MM.1S (cell line): ENCODE measurements at regions not wholly inside any gene's neighbourhood (a gene's known extent, or its start where the extent isn't known, plus 50 kb on each side); places are given as distances from the start of the nearest gene placed in this dataset.

Experiments
- DNase-seq: peaks from one replicate; pipeline ENCODE4 v3.0.0-alpha.2; 2015
- H2AFZ ChIP-seq: fragments of 300-600 bp; sonication (generic); 2 replicates; pipeline ENCODE4 v1.6.0; 2016; ENCODE audit warnings: antibody characterized with exemption, low read length
- H3F3A ChIP-seq: fragments of 300-600 bp; sonication (generic); 2 replicates; pipeline ENCODE4 v1.6.1; 2016; ENCODE audit warnings: mild to moderate bottlenecking, antibody characterized with exemption, low read length, moderate library complexity, mixed read lengths; ENCODE audit not compliant: insufficient read depth
- H3K27ac ChIP-seq: fragments of 300-600 bp; sonication (generic); 2 replicates; pipeline ENCODE4 v1.5.1; 2016; ENCODE audit warnings: mild to moderate bottlenecking, low read length
- H3K27me3 ChIP-seq: fragments of 300-600 bp; sonication (generic); replicated peaks from 2 replicates; pipeline ENCODE4 v1.6.0; 2016; ENCODE audit warnings: low read length; ENCODE audit not compliant: insufficient read depth
- H3K36me3 ChIP-seq: fragments of 300-600 bp; sonication (generic); replicated peaks from 2 replicates; pipeline ENCODE4 v1.6.1; 2016; ENCODE audit warnings: mild to moderate bottlenecking, low read length, mixed read lengths; ENCODE audit not compliant: insufficient read depth
- H3K4me1 ChIP-seq: fragments of 300-600 bp; sonication (generic); 2 replicates; pipeline ENCODE4 v1.6.1; 2016; ENCODE audit warnings: low read length, mixed read lengths
- H3K4me2 ChIP-seq: fragments of 300-600 bp; sonication (generic); 2 replicates; pipeline ENCODE4 v1.6.0; 2016; ENCODE audit warnings: low read depth, low read length
- H3K4me3 ChIP-seq: fragments of 300-600 bp; sonication (generic); 2 replicates; pipeline ENCODE4 v1.5.1; 2016; ENCODE audit warnings: low read length, mixed read lengths
- H3K79me2 ChIP-seq: fragments of 300-600 bp; sonication (generic); 2 replicates; pipeline ENCODE4 v1.6.1; 2016; ENCODE audit warnings: mixed run types, low read length, mixed read lengths
- H3K9ac ChIP-seq: fragments of 300-600 bp; sonication (generic); 2 replicates; pipeline ENCODE4 v1.6.1; 2016; ENCODE audit warnings: low read length, mixed read lengths
- H3K9me2 ChIP-seq: fragments of 300-600 bp; sonication (generic); replicated peaks from 2 replicates; pipeline ENCODE4 v1.6.1; 2016; ENCODE audit warnings: mild to moderate bottlenecking, low read length, mixed read lengths; ENCODE audit not compliant: insufficient read depth
- H3K9me3 ChIP-seq: fragments of 300-600 bp; sonication (generic); replicated peaks from 2 replicates; pipeline ENCODE4 v1.6.1; 2016; ENCODE audit warnings: mild to moderate bottlenecking, low read length, mixed read lengths; ENCODE audit not compliant: insufficient read depth
- H4K20me1 ChIP-seq: fragments of 300-600 bp; sonication (generic); 2 replicates; pipeline ENCODE4 v1.6.1; 2016; ENCODE audit warnings: mild to moderate bottlenecking, low read length, moderate library complexity, mixed read lengths; ENCODE audit not compliant: insufficient read depth
- EZH2 ChIP-seq: fragments of 300-600 bp; sonication (generic); optimal IDR thresholded peaks from 2 replicates; pipeline ENCODE3; 2017; ENCODE audit warnings: low read depth, mild to moderate bottlenecking, antibody characterized with exemption, low read length, mixed read lengths
- EZH2phosphoT487 ChIP-seq: fragments of 300-600 bp; sonication (generic); IDR thresholded peaks from 2 replicates; pipeline ENCODE4 v1.6.1; 2018; ENCODE audit warnings: antibody characterized with exemption, low read length
- TF ChIP-seq, protein P1 (sequence below): fragments of 300-600 bp; sonication (generic); IDR thresholded peaks from 2 replicates; pipeline ENCODE4 v1.5.1; 2016; ENCODE audit warnings: antibody characterized with exemption, low read length, mixed read lengths

DNA sequence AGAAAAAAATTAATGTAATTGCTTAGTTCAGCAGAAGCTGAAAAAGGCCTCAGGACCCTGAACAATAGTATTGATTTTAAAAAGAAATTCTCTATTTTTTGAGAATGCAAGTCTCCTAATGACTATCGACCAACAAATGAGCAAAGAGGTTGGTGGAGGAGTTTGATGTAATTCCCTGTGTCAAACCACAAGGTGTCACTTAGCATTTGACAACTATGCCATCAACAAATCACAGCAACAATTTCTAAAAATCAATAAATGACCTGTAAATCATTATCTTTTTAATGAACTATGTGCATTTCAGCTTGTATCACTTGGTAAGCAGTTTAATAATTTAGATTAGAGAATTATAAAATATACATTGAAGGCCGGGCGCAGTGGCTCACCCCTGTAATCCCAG, 133.7 kb downstream of the PRELID2 start:
- TF ChIP-seq EZH2 (no peak), EZH2phosphoT487 (no peak)
- TF ChIP-seq, protein P1, sequence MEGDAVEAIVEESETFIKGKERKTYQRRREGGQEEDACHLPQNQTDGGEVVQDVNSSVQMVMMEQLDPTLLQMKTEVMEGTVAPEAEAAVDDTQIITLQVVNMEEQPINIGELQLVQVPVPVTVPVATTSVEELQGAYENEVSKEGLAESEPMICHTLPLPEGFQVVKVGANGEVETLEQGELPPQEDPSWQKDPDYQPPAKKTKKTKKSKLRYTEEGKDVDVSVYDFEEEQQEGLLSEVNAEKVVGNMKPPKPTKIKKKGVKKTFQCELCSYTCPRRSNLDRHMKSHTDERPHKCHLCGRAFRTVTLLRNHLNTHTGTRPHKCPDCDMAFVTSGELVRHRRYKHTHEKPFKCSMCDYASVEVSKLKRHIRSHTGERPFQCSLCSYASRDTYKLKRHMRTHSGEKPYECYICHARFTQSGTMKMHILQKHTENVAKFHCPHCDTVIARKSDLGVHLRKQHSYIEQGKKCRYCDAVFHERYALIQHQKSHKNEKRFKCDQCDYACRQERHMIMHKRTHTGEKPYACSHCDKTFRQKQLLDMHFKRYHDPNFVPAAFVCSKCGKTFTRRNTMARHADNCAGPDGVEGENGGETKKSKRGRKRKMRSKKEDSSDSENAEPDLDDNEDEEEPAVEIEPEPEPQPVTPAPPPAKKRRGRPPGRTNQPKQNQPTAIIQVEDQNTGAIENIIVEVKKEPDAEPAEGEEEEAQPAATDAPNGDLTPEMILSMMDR: no peak
- Histone ChIP-seq H3K36me3 (no peaks in the 10 kb centered on the region), H3K79me2 (no peaks in the 10 kb centered on the region), H3K4me1 (peaks cover 10% of the 10 kb centered on the region; the same call in 1 of the 2 replicates), H3K9me2 (no peaks in the 10 kb centered on the region), H3K9ac (no peak overlapping the region), H3F3A (no peaks in the 10 kb centered on the region), H2AFZ (no peak overlapping the region), H3K9me3 (no peaks in the 10 kb centered on the region), H3K4me2 (no peak overlapping the region), H3K4me3 (no peak overlapping the region), H3K27me3 (no peaks in the 10 kb centered on the region), H4K20me1 (no peaks in the 10 kb centered on the region), H3K27ac (no peak overlapping the region)
- no peak for DNase-seq

DNA sequence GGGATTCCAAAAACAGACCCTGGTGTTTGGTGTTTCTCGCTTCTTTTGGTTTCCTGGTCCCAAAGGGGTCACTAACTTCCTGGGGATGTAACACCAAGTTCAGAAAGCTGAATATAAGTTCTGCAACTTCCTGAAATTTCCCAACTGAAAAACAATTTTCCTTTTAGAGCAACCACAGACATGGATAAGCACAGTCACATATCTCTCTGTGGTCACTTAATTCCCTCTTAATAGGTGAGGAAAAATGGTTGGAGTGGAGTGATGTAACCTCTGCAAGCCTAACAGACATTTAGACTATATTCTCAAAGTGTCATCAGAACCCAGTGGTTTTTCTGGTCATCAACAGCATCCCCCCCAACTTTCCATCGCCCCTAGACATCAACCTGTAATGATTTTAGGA, 135.3 kb downstream of the PRELID2 start:
- no peak for DNase-seq
- H3F3A ChIP-seq: no peaks in the 10 kb centered on the region
- no peak overlapping the region for H3K4me3 ChIP-seq
- H3K36me3 ChIP-seq: no peaks in the 10 kb centered on the region
- no peaks in the 10 kb centered on the region for H4K20me1 ChIP-seq
- no peak for TF ChIP-seq EZH2phosphoT487
- no peak overlapping the region for H3K27ac ChIP-seq
- no peak overlapping the region for H3K9ac ChIP-seq
- H3K4me1 ChIP-seq: peaks cover 10% of the 10 kb centered on the region; the same call in 1 of the 2 replicates
- no peak overlapping the region for H3K4me2 ChIP-seq
- H3K9me2 ChIP-seq: no peaks in the 10 kb centered on the region
- H3K9me3 ChIP-seq: no peaks in the 10 kb centered on the region
- no peak overlapping the region for H2AFZ ChIP-seq
- H3K27me3 ChIP-seq: no peaks in the 10 kb centered on the region
- H3K79me2 ChIP-seq: no peaks in the 10 kb centered on the region

DNA sequence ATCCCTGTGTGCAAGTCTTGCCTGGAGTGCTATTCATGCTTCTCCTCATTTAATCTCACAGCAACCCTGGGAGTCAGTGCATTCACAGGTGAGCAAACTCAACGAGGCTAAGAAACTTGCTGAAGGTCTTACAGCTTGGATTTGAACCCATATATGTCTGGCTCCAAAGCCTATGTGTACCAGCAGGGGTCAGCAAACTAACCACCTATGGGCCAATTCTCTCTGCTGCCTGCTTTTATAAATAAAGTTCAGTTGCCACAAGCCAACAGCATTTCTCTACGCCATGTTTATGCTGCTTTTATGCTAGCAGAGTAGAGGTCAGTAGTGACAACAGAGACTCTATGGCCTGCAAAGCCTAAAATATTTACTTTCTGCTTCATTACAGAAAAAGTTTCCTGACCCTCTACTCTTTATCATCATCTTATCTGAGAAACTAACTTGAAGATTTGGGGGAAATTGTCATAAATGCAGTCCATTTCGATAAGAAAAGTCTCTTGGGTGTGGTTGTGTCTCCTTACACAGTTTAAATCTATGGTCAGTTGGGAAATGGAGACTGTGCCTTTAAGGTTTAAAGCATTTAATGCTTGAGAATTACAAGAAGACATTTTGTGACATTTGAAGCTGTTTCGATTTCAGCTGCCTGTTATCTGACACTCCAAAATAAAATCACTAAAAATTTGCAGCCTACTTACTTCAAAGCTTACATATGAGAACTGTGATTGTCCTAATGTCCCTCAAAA, 137.7 kb downstream of the PRELID2 start:
- H2AFZ ChIP-seq: peak overlapping the region; percentile 57
- H3F3A ChIP-seq: no peaks in the 10 kb centered on the region
- no peak for TF ChIP-seq EZH2
- TF ChIP-seq, protein P1: peak; percentile 69
- no peaks in the 10 kb centered on the region for H3K36me3 ChIP-seq
- H3K79me2 ChIP-seq: no peaks in the 10 kb centered on the region
- no peaks in the 10 kb centered on the region for H4K20me1 ChIP-seq
- peak; percentile 63 for DNase-seq
- H3K9ac ChIP-seq: no peak overlapping the region; the same call in 1 of the 2 replicates
- H3K4me1 ChIP-seq: no peaks in the 10 kb centered on the region
- no peaks in the 10 kb centered on the region for H3K9me3 ChIP-seq
- H3K4me2 ChIP-seq: peak overlapping the region; percentile 31
- H3K27ac ChIP-seq: no peak overlapping the region
- no peak overlapping the region for H3K4me3 ChIP-seq
- H3K27me3 ChIP-seq: no peaks in the 10 kb centered on the region
- no peaks in the 10 kb centered on the region for H3K9me2 ChIP-seq

DNA sequence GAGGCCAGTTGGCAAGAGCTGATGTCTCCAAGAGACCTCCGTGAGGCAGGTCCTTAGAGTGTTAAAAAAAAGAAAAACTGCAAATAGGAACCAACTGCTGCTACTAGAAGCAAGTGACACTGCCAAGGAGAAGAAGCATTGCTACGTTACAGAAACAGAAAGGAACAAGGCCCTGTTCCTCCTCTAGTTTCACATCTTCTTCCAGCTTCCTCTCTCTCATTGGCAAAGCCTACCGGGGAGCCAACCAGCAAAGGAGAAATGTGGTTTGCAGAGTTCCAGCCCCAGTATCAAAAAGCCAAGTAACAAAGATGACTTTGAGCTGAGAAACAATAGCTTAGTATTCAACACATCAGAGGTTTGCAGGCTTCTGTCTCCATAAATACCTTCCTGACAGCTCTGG, 145.9 kb downstream of the PRELID2 start:
- H3K4me3 ChIP-seq: no peak overlapping the region
- H3K4me1 ChIP-seq: peaks cover 11% of the 10 kb centered on the region
- H3K36me3 ChIP-seq: no peaks in the 10 kb centered on the region
- H3K27ac ChIP-seq: peak overlapping the region; percentile 24; the same call in 1 of the 2 replicates
- peak overlapping the region; percentile 39; the same call in 1 of the 2 replicates for H3K4me2 ChIP-seq
- no peaks in the 10 kb centered on the region for H3K27me3 ChIP-seq
- peak; percentile 40 for DNase-seq
- H3F3A ChIP-seq: peaks cover 2% of the 10 kb centered on the region; the same call in 1 of the 2 replicates
- H3K9me3 ChIP-seq: no peaks in the 10 kb centered on the region
- H3K9me2 ChIP-seq: no peaks in the 10 kb centered on the region
- peak overlapping the region; percentile 66 for H2AFZ ChIP-seq
- H3K9ac ChIP-seq: no peak overlapping the region
- no peaks in the 10 kb centered on the region for H4K20me1 ChIP-seq
- no peaks in the 10 kb centered on the region for H3K79me2 ChIP-seq
- TF ChIP-seq, protein P1: no peak
- no peak for TF ChIP-seq EZH2phosphoT487
- TF ChIP-seq EZH2: no peak
